Ectodermal cell (in vitro differentiated cells): ENCODE measurements at regions not wholly inside any gene's neighbourhood (a gene's known extent, or its start where the extent isn't known, plus 50 kb on each side); places are given as distances from the start of the nearest gene placed in this dataset.

Source experiments
- H3K27ac ChIP-seq: 2 replicates; pipeline ENCODE4 v1.7.0; 2013; ENCODE audit warnings: mild to moderate bottlenecking, low read depth, low read length; ENCODE audit not compliant: insufficient read depth, poor library complexity, severe bottlenecking
- H3K27me3 ChIP-seq: 2 replicates; pipeline ENCODE4 v1.7.0; 2013; ENCODE audit warnings: mild to moderate bottlenecking, low read length; ENCODE audit not compliant: insufficient read depth, control insufficient read depth, poor library complexity, severe bottlenecking
- H3K36me3 ChIP-seq: one replicate; pipeline ENCODE4 v1.7.0; 2013; ENCODE audit warnings: low read length; ENCODE audit not compliant: control insufficient read depth, insufficient read depth
- H3K4me1 ChIP-seq: one replicate; pipeline ENCODE4 v1.7.0; 2013; ENCODE audit warnings: low read length; ENCODE audit not compliant: control insufficient read depth, insufficient read depth
- H3K4me3 ChIP-seq: 2 replicates; pipeline ENCODE4 v1.7.0; 2013; ENCODE audit warnings: low read depth, low read length, control low read depth; ENCODE audit not compliant: insufficient read depth
- H3K9me3 ChIP-seq: 2 replicates; pipeline ENCODE4 v1.7.0; 2013; ENCODE audit warnings: mild to moderate bottlenecking, low read length, moderate library complexity; ENCODE audit not compliant: control insufficient read depth
- WGBS, 2 experiments: methylation state at CpG; one replicate each; pipeline ENCODE4 v1.1.7; 2013; ENCODE audit warnings: missing lambda C conversion rate in 2 of 2; 5-methylcytosine and 5-hydroxymethylcytosine counted together

GRCh38 chr6:94272327-94272726 lies 853.0 kb upstream of the EPHA7 start:
- Histone ChIP-seq H3K4me1 (peaks cover 18% of the 10 kb centered on the region), H3K27ac (no peak overlapping the region), H3K36me3 (no peaks in the 10 kb centered on the region), H3K27me3 (no peaks in the 10 kb centered on the region), H3K9me3 (no peaks in the 10 kb centered on the region), H3K4me3 (no peak overlapping the region)
- 88 to 93% methylated on average over 2 of the region's 2 CpGs for WGBS, 2 experiments

GRCh38 chr6:94270091-94270948 lies 851.0 kb upstream of the EPHA7 start:
- WGBS, 2 experiments: 9 to 40% methylated on average over 1 to 3 of the region's 4 CpGs
- Histone ChIP-seq H3K27ac (no peak overlapping the region), H3K9me3 (no peaks in the 10 kb centered on the region)

GRCh38 chr6:94269256-94269655 lies 849.9 kb upstream of the EPHA7 start:
- H3K4me3 ChIP-seq: no peak overlapping the region
- H3K9me3 ChIP-seq: no peaks in the 10 kb centered on the region
- no peaks in the 10 kb centered on the region for H3K27me3 ChIP-seq
- no peaks in the 10 kb centered on the region for H3K36me3 ChIP-seq
- no peak overlapping the region for H3K27ac ChIP-seq
- peaks cover 8% of the 10 kb centered on the region for H3K4me1 ChIP-seq

More at GRCh38 chr6:94270091-94270948, 851.0 kb upstream of the EPHA7 start:
- Histone ChIP-seq H3K36me3 (no peaks in the 10 kb centered on the region), H3K4me3 (no peak overlapping the region), H3K4me1 (peaks cover 18% of the 10 kb centered on the region), H3K27me3 (no peaks in the 10 kb centered on the region)

- Histone ChIP-seq H3K4me1 (no peaks in the 10 kb centered on the region), H3K36me3 (no peaks in the 10 kb centered on the region), H3K9me3 (no peaks in the 10 kb centered on the region), H3K27me3 (no peaks in the 10 kb centered on the region), H3K27ac (no peak overlapping the region), H3K4me3 (no peak overlapping the region)
Measured at GRCh38 chr6:94260765-94261164, 841.4 kb upstream of the EPHA7 start.

- 64% methylated on average over 1 of the region's 1 CpG; no CpG with 5 or more reads in 1 of the 2 experiments for WGBS, 2 experiments
- Histone ChIP-seq H3K27ac (no peak overlapping the region), H3K4me3 (no peak overlapping the region), H3K27me3 (no peaks in the 10 kb centered on the region), H3K4me1 (no peaks in the 10 kb centered on the region), H3K9me3 (no peaks in the 10 kb centered on the region), H3K36me3 (no peaks in the 10 kb centered on the region)
Measured at GRCh38 chr6:94254689-94255088, 835.3 kb upstream of the EPHA7 start.

GRCh38 chr6:94251878-94252277 lies 832.5 kb upstream of the EPHA7 start:
- no peak overlapping the region for H3K27ac ChIP-seq
- H3K4me1 ChIP-seq: no peaks in the 10 kb centered on the region
- no peak overlapping the region for H3K4me3 ChIP-seq
- no peaks in the 10 kb centered on the region for H3K9me3 ChIP-seq
- no peaks in the 10 kb centered on the region for H3K27me3 ChIP-seq
- no peaks in the 10 kb centered on the region for H3K36me3 ChIP-seq

GRCh38 chr6:94245395-94245794 lies 826.0 kb upstream of the EPHA7 start:
- H3K4me1 ChIP-seq: no peaks in the 10 kb centered on the region
- WGBS, 2 experiments: 89 to 91% methylated on average over 4 of the region's 4 CpGs
- no peaks in the 10 kb centered on the region for H3K9me3 ChIP-seq

GRCh38 chr6:94238868-94239267 lies 819.5 kb upstream of the EPHA7 start:
- H3K4me1 ChIP-seq: no peaks in the 10 kb centered on the region
- no peaks in the 10 kb centered on the region for H3K27me3 ChIP-seq
- no peaks in the 10 kb centered on the region for H3K36me3 ChIP-seq
- H3K9me3 ChIP-seq: no peaks in the 10 kb centered on the region
- no peak overlapping the region for H3K4me3 ChIP-seq
- WGBS, 2 experiments: 80 to 88% methylated on average over 1 of the region's 1 CpG
- H3K27ac ChIP-seq: no peak overlapping the region

More at GRCh38 chr6:94245395-94245794, 826.0 kb upstream of the EPHA7 start:
- H3K4me3 ChIP-seq: no peak overlapping the region
- H3K36me3 ChIP-seq: no peaks in the 10 kb centered on the region
- no peaks in the 10 kb centered on the region for H3K27me3 ChIP-seq
- H3K27ac ChIP-seq: no peak overlapping the region

GRCh38 chr6:94227741-94228140 lies 808.4 kb upstream of the EPHA7 start:
- Histone ChIP-seq H3K4me3 (no peak overlapping the region), H3K27me3 (no peaks in the 10 kb centered on the region), H3K4me1 (no peaks in the 10 kb centered on the region), H3K27ac (no peak overlapping the region), H3K9me3 (no peaks in the 10 kb centered on the region), H3K36me3 (no peaks in the 10 kb centered on the region)
- 82% methylated on average over 3 to 4 of the region's 4 CpGs for WGBS, 2 experiments

- WGBS, 2 experiments: 94 to 100% methylated on average over 1 to 2 of the region's 2 CpGs
- no peak overlapping the region for H3K27ac ChIP-seq
- H3K4me1 ChIP-seq: no peaks in the 10 kb centered on the region
- H3K4me3 ChIP-seq: no peak overlapping the region
- no peaks in the 10 kb centered on the region for H3K9me3 ChIP-seq
- no peaks in the 10 kb centered on the region for H3K36me3 ChIP-seq
- H3K27me3 ChIP-seq: no peaks in the 10 kb centered on the region
Measured at GRCh38 chr6:94217836-94218235, 798.5 kb upstream of the EPHA7 start.
